H1 (cell line): ENCODE measurements at regions not wholly inside any gene's neighbourhood (a gene's known extent, or its start where the extent isn't known, plus 50 kb on each side); places are given as distances from the start of the nearest gene placed in this dataset.

Experiments used
- CTCF ChIA-PET: fragments of 300-600 bp; sonication (Branson Sonifier 250); formaldehyde crosslinking; loops from one replicate; lab custom pipeline; 2021; ENCODE audit not compliant: partially characterized antibody; lab: Charles Lee
- POLR2A ChIA-PET: fragments of 300-600 bp; sonication (Branson Sonifier 250); formaldehyde crosslinking; loops from one replicate; lab custom pipeline; 2021; ENCODE audit warnings: inconsistent platforms; ENCODE audit not compliant: partially characterized antibody; lab: Charles Lee
- DNase-seq, 2 experiments: peaks; one replicate each; pipeline versions ENCODE4 v3.0.0 to v3.0.0-alpha.2; 2010 to 2022; ENCODE audit warnings: low spot score in 2 of 2, low read depth in 1 of 2, mixed read lengths in 1 of 2
- FAIRE-seq: peaks from 2 replicates; lab custom pipeline; 2011; peaks lifted over from hg19 to GRCh38; lab: Jason Lieb, UNC
- H2AFZ ChIP-seq: 2 replicates; pipeline ENCODE4 v1.8.1; 2012; ENCODE audit warnings: low read length, inconsistent platforms
- H2AK5ac ChIP-seq: 2 replicates; pipeline ENCODE4 v1.6.1; 2013; ENCODE audit warnings: low read depth, low read length
- H2BK120ac ChIP-seq: replicated peaks from 2 replicates; pipeline ENCODE3; 2013; ENCODE audit warnings: low read depth, low read length, inconsistent platforms
- H2BK12ac ChIP-seq: 2 replicates; pipeline ENCODE4 v1.6.1; 2013; ENCODE audit warnings: low read depth, low read length
- H2BK15ac ChIP-seq: 2 replicates; pipeline ENCODE4 v1.6.1; 2013; ENCODE audit warnings: low read length
- H2BK20ac ChIP-seq: 2 replicates; pipeline ENCODE4 v1.6.1; 2013; ENCODE audit warnings: low read length
- H2BK5ac ChIP-seq: 2 replicates; pipeline ENCODE4 v1.6.1; 2013; ENCODE audit warnings: low read depth, low read length
- H3K14ac ChIP-seq: 2 replicates; pipeline ENCODE4 v1.6.1; 2013; ENCODE audit warnings: inconsistent platforms; ENCODE audit not compliant: insufficient read length
- H3K18ac ChIP-seq: 2 replicates; pipeline ENCODE4 v1.6.1; 2013; ENCODE audit warnings: low read length; ENCODE audit errors: extremely low read depth
- H3K23ac ChIP-seq: 2 replicates; pipeline ENCODE4 v1.6.1; 2013; ENCODE audit warnings: inconsistent platforms; ENCODE audit not compliant: insufficient read length
- H3K23me2 ChIP-seq: 2 replicates; pipeline ENCODE4 v1.6.1; 2013; ENCODE audit warnings: low read depth, low read length
- H3K27ac ChIP-seq: 2 replicates; pipeline ENCODE4 v1.6.1; 2011; ENCODE audit warnings: low read depth, low read length, inconsistent platforms
- H3K27me3 ChIP-seq, 4 experiments: replicated peaks in 1 of 4; 1 replicate in 1 of 4; 2 replicates in 3 of 4; pipeline versions ENCODE4 v1.6.1 to v1.8.1; 2011 to 2013; ENCODE audit warnings: low read length in 3 of 4, mild to moderate bottlenecking in 3 of 4, inconsistent platforms in 2 of 4, mixed read lengths in 2 of 4, moderate library complexity in 1 of 4; ENCODE audit not compliant: control insufficient read depth in 3 of 4, insufficient read depth in 3 of 4; ENCODE audit errors: extremely low read depth in 1 of 4
- H3K36me3 ChIP-seq, 4 experiments: 2 replicates each; pipeline versions ENCODE4 v1.6.1 to v1.8.1; 2011 to 2013; ENCODE audit warnings: mild to moderate bottlenecking in 4 of 4, low read length in 3 of 4, moderate library complexity in 2 of 4, control low read depth in 1 of 4, inconsistent platforms in 1 of 4; ENCODE audit not compliant: insufficient read depth in 4 of 4, control insufficient read depth in 2 of 4
- H3K4ac ChIP-seq: replicated peaks from 2 replicates; pipeline ENCODE3; 2013; ENCODE audit warnings: low read length, low read depth, mixed read lengths, inconsistent platforms; ENCODE audit not compliant: insufficient read length
- H3K4me1 ChIP-seq, 4 experiments: replicated peaks in 1 of 4; 1 replicate in 1 of 4; 2 replicates in 3 of 4; pipeline versions ENCODE4 v1.6.1 to v1.8.1; 2011 to 2013; ENCODE audit warnings: low read length in 3 of 4, inconsistent platforms in 2 of 4, mixed read lengths in 1 of 4; ENCODE audit not compliant: insufficient read depth in 4 of 4, control insufficient read depth in 3 of 4
- H3K4me2 ChIP-seq, 2 experiments: 2 replicates each; pipeline versions ENCODE4 v1.6.1 to v1.8.1; 2011 to 2013; ENCODE audit warnings: low read depth in 2 of 2, low read length in 2 of 2, control low read depth in 1 of 2, inconsistent platforms in 1 of 2, mild to moderate bottlenecking in 1 of 2; ENCODE audit not compliant: insufficient read depth in 1 of 2
- H3K4me3 ChIP-seq, 4 experiments: fragments of 200-600, 300-600 bp in 1 of 4; sonication (generic), shearing (Covaris generic), sonication (Bioruptor Twin) in 1 of 4; 2 replicates each; pipeline versions ENCODE4 v1.5.1 to v1.8.1; 2011 to 2016; ENCODE audit warnings: low read length in 4 of 4, low read depth in 3 of 4, control low read depth in 2 of 4, inconsistent platforms in 2 of 4, mild to moderate bottlenecking in 2 of 4, mixed read lengths in 1 of 4, moderate library complexity in 1 of 4; ENCODE audit not compliant: insufficient read depth in 2 of 4; ENCODE audit errors: extremely low read depth in 1 of 4
- H3K56ac ChIP-seq: replicated peaks from 2 replicates; pipeline ENCODE3; 2013; ENCODE audit warnings: low read depth, mild to moderate bottlenecking, mixed read lengths, low read length, inconsistent platforms; ENCODE audit not compliant: insufficient read length
- H3K79me1 ChIP-seq: 2 replicates; pipeline ENCODE4 v1.6.1; 2013; ENCODE audit warnings: low read depth, low read length, control low read depth
- H3K79me2 ChIP-seq, 2 experiments: 2 replicates each; pipeline versions ENCODE4 v1.6.1 to v1.8.1; 2012 to 2013; ENCODE audit warnings: low read length in 2 of 2, mild to moderate bottlenecking in 2 of 2, inconsistent platforms in 1 of 2; ENCODE audit not compliant: insufficient read depth in 2 of 2, control insufficient read depth in 1 of 2
- H3K9ac ChIP-seq, 4 experiments: replicated peaks in 1 of 4; 1 replicate in 1 of 4; 2 replicates in 3 of 4; pipeline versions ENCODE4 v1.6.1 to v1.8.1; 2011 to 2013; ENCODE audit warnings: low read depth in 3 of 4, low read length in 3 of 4, control low read depth in 2 of 4, mild to moderate bottlenecking in 2 of 4, moderate library complexity in 2 of 4, inconsistent platforms in 1 of 4; ENCODE audit errors: extremely low read depth in 1 of 4
- H3K9me3 ChIP-seq, 2 experiments: 2 replicates each; pipeline versions ENCODE4 v1.6.1 to v1.8.1; 2012 to 2013; ENCODE audit warnings: mild to moderate bottlenecking in 2 of 2, moderate library complexity in 2 of 2, control low read depth in 1 of 2, inconsistent platforms in 1 of 2, low read depth in 1 of 2, low read length in 1 of 2, mixed read lengths in 1 of 2; ENCODE audit not compliant: insufficient read depth in 2 of 2
- H4K20me1 ChIP-seq, 2 experiments: replicated peaks in 1 of 2; 2 replicates each; pipeline versions ENCODE3 to v1.8.1; 2011 to 2013; ENCODE audit warnings: inconsistent platforms in 2 of 2, low read length in 2 of 2, mild to moderate bottlenecking in 1 of 2; ENCODE audit not compliant: insufficient read depth in 2 of 2, control insufficient read depth in 1 of 2
- H4K5ac ChIP-seq: 2 replicates; pipeline ENCODE4 v1.6.1; 2013; ENCODE audit warnings: low read length, low read depth, mixed read lengths, inconsistent platforms; ENCODE audit not compliant: insufficient read length
- H4K8ac ChIP-seq: 2 replicates; pipeline ENCODE4 v1.8.0; 2013; ENCODE audit warnings: mild to moderate bottlenecking, moderate library complexity, low read length, inconsistent platforms; ENCODE audit not compliant: insufficient read depth; ENCODE audit errors: extremely low read depth
- H4K91ac ChIP-seq: replicated peaks from 2 replicates; pipeline ENCODE3; 2013; ENCODE audit warnings: low read length, mixed read lengths, inconsistent platforms; ENCODE audit not compliant: insufficient read length
- ATF3 ChIP-seq: IDR thresholded peaks from 2 replicates; pipeline ENCODE4 v1.6.1; 2011; ENCODE audit warnings: low read depth, mild to moderate bottlenecking, low read length; ENCODE audit not compliant: insufficient read depth
- CEBPB ChIP-seq: IDR thresholded peaks from 2 replicates; pipeline ENCODE4 v1.6.1; 2012; ENCODE audit warnings: low read depth, low read length
- JUN ChIP-seq: IDR thresholded peaks from 2 replicates; pipeline ENCODE4 v1.6.1; 2011; ENCODE audit warnings: low read depth, mild to moderate bottlenecking, improper control_type of control experiment, low read length
- JUND ChIP-seq: IDR thresholded peaks from 2 replicates; pipeline ENCODE4 v1.6.1; 2011; ENCODE audit warnings: mild to moderate bottlenecking, improper control_type of control experiment, low read length
- KDM5A ChIP-seq: fragments of 200-600 bp; IDR thresholded peaks from 2 replicates; pipeline ENCODE4 v1.7.1; 2012; ENCODE audit warnings: mild to moderate bottlenecking, low read length, inconsistent platforms, mixed read lengths
- POLR2A ChIP-seq, 2 experiments: IDR thresholded peaks; 1 replicate in 1 of 2; 2 replicates in 1 of 2; pipeline ENCODE4 v1.6.1; 2011; ENCODE audit warnings: low read depth in 2 of 2, low read length in 2 of 2, mild to moderate bottlenecking in 2 of 2; ENCODE audit errors: control extremely low read depth in 1 of 2
- SIRT6 ChIP-seq: IDR thresholded peaks from one replicate; pipeline ENCODE4 v1.7.1; 2012; ENCODE audit warnings: low read length, inconsistent platforms
- TEAD4 ChIP-seq: IDR thresholded peaks from 2 replicates; pipeline ENCODE4 v1.6.1; 2012; ENCODE audit warnings: low read depth, low read length, inconsistent platforms, mixed read lengths
- USF2 ChIP-seq: IDR thresholded peaks from 2 replicates; pipeline ENCODE4 v1.6.1; 2011; ENCODE audit warnings: low read length, improper control_type of control experiment
- WGBS, 2 experiments: shearing (Covaris generic) in 1 of 2; methylation state at CpG; one replicate each; pipeline versions ENCODE4 v1.1.6 to v1.1.7; 2013 to 2015; ENCODE audit warnings: low lambda C conversion rate in 2 of 2, mixed read lengths in 2 of 2, inconsistent platforms in 1 of 2, low coverage in 1 of 2, missing lambda C conversion rate in 1 of 2; ENCODE audit not compliant: insufficient replicate concordance in 2 of 2, insufficient coverage in 1 of 2, insufficient read length in 1 of 2; ENCODE audit errors: extremely low coverage in 1 of 2, missing lambda C conversion rate in 1 of 2; 5-methylcytosine and 5-hydroxymethylcytosine counted together

- POLR2A ChIA-PET = no interaction called here
- Histone ChIP-seq H2BK20ac (no peak overlapping the region), H3K4me1 (no peaks in the 10 kb centered on the region), H3K14ac (no peak overlapping the region), H3K9me3 (no peaks in the 10 kb centered on the region), H2BK5ac (no peak overlapping the region), H3K4me2 (no peak overlapping the region), H4K91ac (no peak overlapping the region), H3K23me2 (no peaks in the 10 kb centered on the region), H3K18ac (no peak overlapping the region), H2BK120ac (no peak overlapping the region)
- WGBS, 2 experiments = 92% methylated on average over 5 of the region's 5 CpGs; no CpG with 5 or more reads in 1 of the 2 experiments
- no peak for FAIRE-seq
- TF ChIP-seq POLR2A (IDR thresholded peaks at IDR 0.05; ENCODE audit: control extremely low read depth in 1 of 2, low read depth in 2 of 2, low read length in 2 of 2) = no peak
- no peak for TF ChIP-seq SIRT6
- no peak for TF ChIP-seq JUND
- TF ChIP-seq CEBPB = no peak
- TF ChIP-seq KDM5A = no peak
- TF ChIP-seq TEAD4 = no peak
- TF ChIP-seq USF2 = no peak
- TF ChIP-seq JUN = no peak
- no peak for TF ChIP-seq ATF3
- TF ChIP-seq, all 59 proteins: peak for 0
- no peak overlapping the region for H4K8ac ChIP-seq
- H2AFZ ChIP-seq = no peak overlapping the region
- no peak overlapping the region for H2BK15ac ChIP-seq
- no peak overlapping the region for H4K5ac ChIP-seq
- H3K23ac ChIP-seq = no peak overlapping the region
- no peaks in the 10 kb centered on the region for H3K79me1 ChIP-seq
- H3K36me3 ChIP-seq = no peaks in the 10 kb centered on the region
- no peaks in the 10 kb centered on the region for H3K79me2 ChIP-seq
- H3K56ac ChIP-seq = no peak overlapping the region
- no peak overlapping the region for H3K4me3 ChIP-seq
- no peak overlapping the region for H2BK12ac ChIP-seq
- CTCF ChIA-PET = interaction anchor here (0.6 kb wide), 1 partner anchor 502 kb away, joined by 3 read pairs; no protein-coding TSS in a partner anchor
- DNase-seq = no peak
- no peaks in the 10 kb centered on the region for H4K20me1 ChIP-seq
- no peak overlapping the region for H3K9ac ChIP-seq
- H3K27me3 ChIP-seq = no peaks in the 10 kb centered on the region
- no peak overlapping the region for H3K4ac ChIP-seq
- no peak overlapping the region for H3K27ac ChIP-seq
- no peak overlapping the region for H2AK5ac ChIP-seq
These were observed 146.2 kb upstream of the RASA1 start for GRCh38 chr5:87121304-87122150.
